ENCODE measurements at regions not wholly inside any gene's neighbourhood (a gene's known extent, or its start where the extent isn't known, plus 50 kb on each side); places are given as distances from the start of the nearest gene placed in this dataset.

GRCh38 chr5:24053737-24054136 lies 546.3 kb downstream of the PRDM9 start:
- TF ChIP-seq EHMT2 (IDR thresholded peaks at IDR 0.05; ENCODE audit: borderline replicate concordance, low read depth, low read length) = no peak
- TF ChIP-seq CREM (IDR thresholded peaks at IDR 0.05) = no peak
- TF ChIP-seq CREM (CRISPR knock-in tag; IDR thresholded peaks at IDR 0.05) = no peak
- no peak for TF ChIP-seq CTCF (CRISPR knock-in tag; IDR thresholded peaks at IDR 0.05)
- TF ChIP-seq HMG20A (CRISPR knock-in tag; IDR thresholded peaks at IDR 0.05; ENCODE audit: borderline replicate concordance) = no peak

Measured in HepG2 (cell line).